Activated T-cell treated with anti-CD3 and anti-CD28 coated beads for 24 hours (primary cell): ENCODE measurements at regions not wholly inside any gene's neighbourhood (a gene's known extent, or its start where the extent isn't known, plus 50 kb on each side); places are given as distances from the start of the nearest gene placed in this dataset.

Experiments
- DNase-seq: peaks from one replicate; pipeline ENCODE4 v3.0.0-alpha.2; 2020; ENCODE audit warnings: low read depth

DNA sequence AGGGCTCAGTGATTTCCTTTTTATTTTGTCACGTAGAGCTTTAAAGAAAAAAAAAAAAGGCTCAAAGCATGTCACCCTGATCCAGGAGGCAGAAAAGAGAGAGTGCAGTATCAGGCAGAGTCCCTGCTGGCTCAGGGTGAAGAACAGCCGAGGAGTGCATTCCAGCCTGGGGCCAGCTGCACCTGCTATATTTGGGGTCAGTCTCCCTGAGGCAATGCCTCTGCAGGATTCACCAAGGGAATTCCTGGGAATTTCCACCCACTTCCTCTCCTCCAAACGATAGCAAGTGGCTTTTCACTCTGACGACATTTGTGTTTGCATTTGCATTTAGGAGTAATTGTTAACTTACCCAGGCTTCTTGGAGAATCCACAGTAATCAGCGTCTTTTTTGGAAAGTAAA, 202.9 kb upstream of the CTNNB1 start:
- DNase-seq, result no peak

GRCh38 chr3:40996827-40997710, 202.2 kb upstream of the CTNNB1 start:
- DNase-seq, result no peak

DNA sequence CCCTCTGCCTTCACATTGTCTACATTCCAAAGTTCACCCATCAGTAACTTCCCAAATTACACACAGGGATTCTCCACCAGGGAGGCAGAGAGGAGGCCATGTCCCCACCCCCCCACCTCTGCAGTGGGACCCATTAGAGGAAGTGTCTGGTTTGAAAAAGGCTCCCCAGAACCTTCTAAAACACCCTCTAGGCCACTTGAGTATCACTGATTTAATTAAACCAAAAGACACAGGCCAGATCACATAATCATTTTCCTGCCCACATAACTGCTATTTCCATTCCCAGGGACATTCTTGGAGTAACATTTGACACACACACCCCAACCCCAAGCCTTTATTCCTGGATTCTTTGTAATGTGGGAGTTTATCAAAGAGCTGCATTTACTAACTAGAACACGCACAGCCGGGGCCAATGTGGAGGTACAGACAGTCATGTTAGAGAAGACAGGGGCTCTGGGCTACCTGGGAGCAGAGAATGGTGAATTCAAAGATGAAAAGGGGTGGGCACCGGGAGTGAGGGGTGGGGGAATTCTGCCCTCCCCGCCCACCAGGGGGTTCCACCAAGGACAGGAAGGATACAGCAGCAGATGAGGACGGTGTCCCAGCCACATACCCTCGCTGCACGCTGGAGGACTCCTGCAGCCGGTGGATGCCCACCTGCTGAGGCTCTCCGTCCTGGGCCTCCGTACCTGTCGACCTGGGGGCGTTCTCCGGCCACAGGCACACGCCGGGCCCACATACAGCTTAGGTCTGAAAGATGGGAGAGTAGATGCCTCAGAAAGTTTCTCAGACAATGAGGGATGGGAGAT, 201.4 kb upstream of the CTNNB1 start:
- no peak for DNase-seq

DNA sequence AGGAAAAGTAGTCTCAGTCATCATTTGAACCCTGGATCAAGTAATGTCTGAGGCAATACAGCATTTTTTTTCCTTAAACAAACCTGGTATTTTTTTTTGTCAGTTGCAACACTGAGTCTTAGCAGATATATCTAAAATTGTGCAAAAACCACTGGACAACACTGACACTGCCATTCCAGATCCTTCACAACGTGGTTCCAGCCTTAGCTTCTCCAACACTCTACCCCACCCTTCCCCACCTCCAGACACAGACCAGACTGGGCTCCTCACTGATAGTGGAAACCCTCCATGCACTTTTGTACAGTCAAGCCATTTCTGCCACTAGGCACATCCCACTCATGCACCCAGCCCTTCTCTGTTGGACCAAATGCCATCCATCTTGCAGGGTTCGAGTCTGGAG, 199.6 kb upstream of the CTNNB1 start:
- DNase-seq, result no peak

DNA sequence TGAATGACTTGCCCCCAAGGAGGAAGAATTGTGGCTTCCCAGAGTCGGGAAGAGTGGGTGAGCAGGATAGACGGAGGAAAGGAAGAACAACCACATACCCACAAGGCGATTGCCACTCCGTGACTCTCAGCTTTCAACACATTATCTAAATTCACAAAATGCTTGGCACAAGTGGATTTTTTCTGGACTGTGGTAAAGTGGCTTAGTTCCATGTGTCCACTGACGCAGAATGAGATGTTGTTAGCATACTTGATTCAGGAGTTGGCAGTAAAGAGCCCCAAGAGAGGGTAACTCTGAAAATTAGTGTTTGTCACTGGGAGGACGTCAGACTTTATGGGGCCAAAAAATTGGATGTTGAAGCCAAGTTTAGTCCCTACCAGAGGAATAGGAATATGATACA, 198.8 kb upstream of the CTNNB1 start:
- DNase-seq, result no peak

- DNase-seq, result no peak
Observed at GRCh38 chr3:41001556-41001955, 197.7 kb upstream of the CTNNB1 start.

DNA sequence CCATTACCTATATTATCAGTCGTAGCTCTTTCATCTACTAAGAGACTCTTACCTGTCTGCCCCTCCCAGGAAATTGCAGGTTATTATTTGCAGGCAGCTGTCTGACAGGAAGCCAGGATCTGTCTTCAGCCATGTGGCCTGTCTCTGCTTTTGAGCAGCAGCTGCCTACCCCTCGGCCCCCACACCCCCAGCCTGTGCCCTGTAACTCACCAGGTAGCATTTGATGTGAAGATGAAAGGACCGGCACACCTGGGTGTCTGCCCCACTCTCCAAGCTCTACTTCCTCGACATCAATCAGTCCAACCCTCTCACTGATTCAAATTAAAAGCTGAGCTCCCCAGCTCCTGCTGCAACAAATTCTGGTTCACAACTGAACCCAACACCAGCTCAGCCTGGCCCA, 197.2 kb upstream of the CTNNB1 start:
- DNase-seq, result no peak

DNA sequence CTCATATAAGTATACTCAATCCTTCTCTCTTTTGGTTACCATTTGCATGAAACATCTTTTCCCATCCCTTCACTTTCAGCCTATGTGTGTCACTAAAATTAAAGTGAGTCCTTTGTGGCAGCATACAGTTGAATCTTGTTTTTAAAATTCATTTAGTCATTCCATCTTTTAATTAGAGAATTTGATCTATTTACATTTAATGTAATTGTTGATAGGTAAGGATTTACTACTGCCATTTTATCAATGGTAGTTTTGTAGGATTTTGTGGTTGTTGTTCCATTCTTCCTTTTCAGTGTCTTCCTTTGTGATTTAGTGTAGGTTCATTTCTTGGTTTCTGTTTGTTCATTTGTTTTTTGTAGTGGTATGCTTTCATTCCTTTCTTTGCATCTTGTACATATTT, 191.9 kb upstream of the CTNNB1 start:
- no peak for DNase-seq

DNA sequence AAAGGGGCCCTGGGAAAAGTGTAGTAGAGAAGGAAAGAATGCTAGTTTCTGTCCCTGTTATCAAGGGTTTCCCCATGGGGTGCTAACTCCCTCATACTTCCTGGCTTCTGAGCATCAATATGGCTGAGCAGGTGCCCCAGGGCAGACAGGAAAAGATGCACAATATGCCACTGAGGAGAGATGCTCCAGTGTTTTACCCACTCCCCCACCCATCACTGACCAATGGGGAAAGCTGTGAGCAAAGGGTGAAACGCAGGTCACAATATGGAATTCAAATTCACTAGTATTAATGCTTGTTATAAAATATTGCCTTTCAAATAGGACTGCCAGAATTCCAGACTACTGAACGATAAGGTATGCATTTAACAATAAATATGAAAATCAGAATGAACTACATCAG, 187.5 kb upstream of the CTNNB1 start:
- no peak for DNase-seq

- DNase-seq, result no peak
Observed at GRCh38 chr3:41018855-41019254, 180.4 kb upstream of the CTNNB1 start.

GRCh38 chr3:41024031-41024836, 175.1 kb upstream of the CTNNB1 start:
- DNase-seq, result no peak

DNA sequence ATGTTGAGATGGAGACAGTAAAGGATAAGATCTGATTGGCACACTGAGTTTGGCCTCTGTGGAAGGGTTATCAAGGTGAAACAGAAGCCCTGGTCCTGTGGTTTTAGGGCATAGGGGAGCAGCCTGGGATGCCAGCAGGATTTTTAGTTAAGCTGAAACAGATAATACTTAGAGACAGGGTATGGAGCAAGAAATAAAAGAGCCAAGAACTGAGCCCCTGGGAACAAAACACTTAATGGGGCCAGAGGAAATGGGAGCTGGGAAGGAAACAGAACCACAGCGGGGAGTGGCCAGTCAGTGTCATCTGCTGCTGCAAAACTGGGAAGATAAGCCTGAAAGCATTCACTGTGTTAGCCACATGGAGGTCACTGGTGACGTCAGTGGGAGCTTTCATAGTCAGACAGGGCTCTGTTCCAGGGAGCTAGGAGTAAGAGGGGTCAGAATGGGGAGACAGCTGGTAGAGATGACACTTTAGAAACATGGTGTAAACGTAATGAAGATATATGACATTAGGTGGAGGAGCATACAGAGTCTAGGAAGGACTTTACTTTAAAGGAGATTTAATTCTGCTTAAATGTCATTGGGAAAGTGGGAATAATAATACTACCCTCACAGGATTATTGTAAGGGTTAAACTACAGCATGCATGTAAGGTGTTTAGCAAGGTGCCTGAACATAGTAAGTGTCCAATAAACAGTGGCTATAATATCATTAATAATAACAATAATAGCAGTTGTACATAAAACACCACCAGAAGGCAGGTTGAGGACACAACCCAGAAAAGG, 172.7 kb upstream of the CTNNB1 start:
- no peak for DNase-seq

DNA sequence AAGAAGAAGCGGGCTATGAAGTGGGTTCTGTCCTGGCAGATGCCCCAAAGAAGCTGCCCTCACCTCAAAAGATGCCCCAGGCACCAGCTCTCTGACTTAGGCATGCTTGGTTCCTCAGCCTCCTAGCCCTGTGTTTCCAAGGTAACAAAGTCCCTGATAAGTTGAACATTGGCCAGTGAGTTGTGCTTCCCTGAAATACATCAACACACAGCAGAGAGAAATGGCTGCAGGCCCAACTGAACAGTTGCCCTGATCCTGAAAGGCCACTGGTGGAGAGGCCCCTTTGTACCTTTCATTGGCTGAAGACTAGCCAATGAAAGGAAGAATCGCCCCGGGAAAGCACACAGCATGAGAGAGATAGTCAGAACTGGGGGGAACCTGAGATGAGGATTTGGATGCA, 169.9 kb upstream of the CTNNB1 start:
- no peak for DNase-seq

DNA sequence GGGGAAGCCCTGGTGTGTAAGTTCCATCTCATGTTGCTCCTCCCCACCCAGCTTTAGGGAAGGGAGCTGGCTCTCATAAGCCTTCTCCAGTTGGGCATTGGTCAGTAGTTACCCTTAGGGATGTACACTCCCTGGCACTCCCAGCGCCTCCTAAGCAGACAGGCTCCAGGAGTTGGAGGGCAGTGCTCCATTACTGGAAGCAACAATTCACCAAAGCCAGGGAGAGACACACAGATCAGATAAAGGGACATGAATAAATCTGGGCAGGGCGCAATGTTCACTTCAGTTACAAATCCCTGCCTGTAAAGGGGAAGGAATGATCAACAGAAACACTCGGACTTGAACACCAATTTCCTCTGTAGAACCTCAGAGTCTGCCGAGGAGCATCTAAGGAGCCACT, 169.1 kb upstream of the CTNNB1 start:
- DNase-seq, result no peak

DNA sequence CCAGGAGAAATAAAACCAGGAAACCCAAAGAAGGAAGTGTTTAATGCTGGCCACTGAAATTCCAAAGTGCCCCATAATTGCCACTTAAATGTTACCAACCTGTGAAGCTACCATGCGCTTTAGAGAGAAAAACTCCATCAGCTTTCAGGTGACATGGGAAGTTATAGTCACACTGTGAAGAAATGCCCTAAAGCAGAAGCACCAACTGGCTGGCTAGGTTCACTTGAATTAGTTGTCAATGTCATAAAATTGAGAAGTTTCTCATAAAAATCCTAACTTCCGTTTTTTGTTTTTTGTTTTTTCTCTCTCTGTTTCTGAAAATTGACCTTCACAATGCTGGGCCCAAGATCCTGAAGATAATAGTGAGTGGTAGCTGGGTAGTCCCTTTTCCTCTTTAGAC, 167.9 kb upstream of the CTNNB1 start:
- DNase-seq, result no peak

GRCh38 chr3:41033956-41034519, 165.3 kb upstream of the CTNNB1 start:
- DNase-seq, result no peak

- no peak for DNase-seq
Observed at GRCh38 chr3:41035456-41036022, 163.8 kb upstream of the CTNNB1 start.

- DNase-seq, result no peak
Observed at GRCh38 chr3:41037651-41038334, 161.5 kb upstream of the CTNNB1 start.

- DNase-seq, result no peak
Observed at GRCh38 chr3:41040256-41040655, 159.0 kb upstream of the CTNNB1 start.

DNA sequence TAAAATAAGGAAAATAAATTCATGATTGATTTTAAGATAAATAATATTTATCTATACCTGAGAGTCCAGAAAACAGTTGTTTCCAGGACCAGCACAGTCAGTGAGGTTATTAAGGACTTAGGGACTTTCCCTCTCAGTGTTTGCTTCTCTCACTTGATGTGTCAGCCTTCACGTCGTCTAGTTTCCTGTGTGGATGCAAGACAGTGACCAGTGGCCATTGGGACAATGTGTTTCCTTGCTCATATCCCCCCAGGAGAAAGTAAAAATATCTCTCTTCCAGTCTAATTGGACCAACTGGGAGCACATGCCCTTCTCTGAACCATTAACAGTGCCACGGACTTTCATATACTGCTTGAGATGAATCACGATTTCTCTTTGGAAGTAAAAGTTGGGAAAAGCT, 157.8 kb upstream of the CTNNB1 start:
- DNase-seq, result no peak
